ENCODE measurements at regions not wholly inside any gene's neighbourhood (a gene's known extent, or its start where the extent isn't known, plus 50 kb on each side); places are given as distances from the start of the nearest gene placed in this dataset.

- H3K4me1 ChIP-seq (ENCODE audit: control insufficient read depth, insufficient read depth, low read length): no peaks in the 10 kb centered on the region
- no peaks in the 10 kb centered on the region for H3K79me1 ChIP-seq (ENCODE audit: low read depth in 1 of 2, low read length in 2 of 2)
- H2BK15ac ChIP-seq (ENCODE audit: low read depth, low read length): no peak overlapping the region
- no peak overlapping the region for H3K56ac ChIP-seq (ENCODE audit: extremely low read depth, insufficient read depth, low read length)
- no peak overlapping the region for H2BK20ac ChIP-seq (ENCODE audit: low read depth, low read length)
- no peaks in the 10 kb centered on the region for H3K27me3 ChIP-seq (ENCODE audit: control insufficient read depth, insufficient read depth, low read length)
- no peak overlapping the region for H4K91ac ChIP-seq (ENCODE audit: insufficient read depth, low read depth, low read length)
- WGBS, 2 experiments (ENCODE audit: extremely low coverage in 2 of 2, insufficient read length in 1 of 2): no CpG with 5 or more reads among the region's 1 CpG
- TF ChIP-seq CEBPB (IDR thresholded peaks at IDR 0.05; ENCODE audit: low read depth, low read length): no peak
- no peak for TF ChIP-seq RCOR1 (IDR thresholded peaks at IDR 0.05; ENCODE audit: insufficient replicate concordance, low read length)
- no peak for TF ChIP-seq CHD1 (IDR thresholded peaks at IDR 0.05; ENCODE audit: low read depth, low read length)
- no peak for TF ChIP-seq MAFK (IDR thresholded peaks at IDR 0.05; ENCODE audit: low read depth, low read length)
- TF ChIP-seq NFE2L2 (IDR thresholded peaks at IDR 0.05; ENCODE audit: low read depth, low read length): no peak
- TF ChIP-seq, protein P1, sequence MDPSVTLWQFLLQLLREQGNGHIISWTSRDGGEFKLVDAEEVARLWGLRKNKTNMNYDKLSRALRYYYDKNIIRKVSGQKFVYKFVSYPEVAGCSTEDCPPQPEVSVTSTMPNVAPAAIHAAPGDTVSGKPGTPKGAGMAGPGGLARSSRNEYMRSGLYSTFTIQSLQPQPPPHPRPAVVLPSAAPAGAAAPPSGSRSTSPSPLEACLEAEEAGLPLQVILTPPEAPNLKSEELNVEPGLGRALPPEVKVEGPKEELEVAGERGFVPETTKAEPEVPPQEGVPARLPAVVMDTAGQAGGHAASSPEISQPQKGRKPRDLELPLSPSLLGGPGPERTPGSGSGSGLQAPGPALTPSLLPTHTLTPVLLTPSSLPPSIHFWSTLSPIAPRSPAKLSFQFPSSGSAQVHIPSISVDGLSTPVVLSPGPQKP (IDR thresholded peaks at IDR 0.05; ENCODE audit: borderline replicate concordance, low read depth, low read length): no peak
- TF ChIP-seq POLR2A (IDR thresholded peaks at IDR 0.05; ENCODE audit: low read depth, low read length): no peak
- ChIA-PET POLR2A (ENCODE audit: unreplicated experiment) (no interaction called here), CTCF (no interaction called here)
- H3K9me3 ChIP-seq (ENCODE audit: control insufficient read depth, insufficient read depth, low read length): peaks cover 4% of the 10 kb centered on the region
- no peak overlapping the region for H2BK5ac ChIP-seq (ENCODE audit: low read depth, low read length, poor library complexity, severe bottlenecking)
- H3K23ac ChIP-seq (ENCODE audit: low read depth, low read length): no peak overlapping the region
- no peak overlapping the region for H4K8ac ChIP-seq (ENCODE audit: low read depth in 2 of 2, low read length in 2 of 2)
- H3K4me3 ChIP-seq (ENCODE audit: insufficient read depth, low read depth, low read length): no peak overlapping the region
- no peak overlapping the region for H3K9ac ChIP-seq (ENCODE audit: low read depth, low read length)
- DNase-seq (no peak), ATAC-seq (ENCODE audit: low read depth) (no peak)
- no peak overlapping the region for H3K18ac ChIP-seq (ENCODE audit: low read depth, low read length)
- no peak overlapping the region for H2BK120ac ChIP-seq (ENCODE audit: low read depth, low read length)
- no TSS peak for BruUV-seq (replicated peaks)
- H3K4me2 ChIP-seq (ENCODE audit: low read depth, low read length): no peak overlapping the region
- H2AK5ac ChIP-seq (ENCODE audit: low read depth, low read length): no peak overlapping the region
- in situ Hi-C loops (cut with MboI; ENCODE audit: low sequenced_read_pairs) (no loop called here), dilution Hi-C loops (cut with HindIII; ENCODE audit: low sequenced_read_pairs, unreplicated experiment) (no loop called here), intact Hi-C loops (cut with micrococcal nuclease) (no loop called here)
- H3K27ac ChIP-seq (ENCODE audit: insufficient read depth, low read length): no peak overlapping the region
- no peaks in the 10 kb centered on the region for H4K20me1 ChIP-seq (ENCODE audit: insufficient read depth, low read length)
- H3K9me1 ChIP-seq (ENCODE audit: insufficient read depth, low read length): no peaks in the 10 kb centered on the region
- no peak overlapping the region for H3K14ac ChIP-seq (replicated peaks; ENCODE audit: low read depth, low read length)
- no peak overlapping the region for H3K4ac ChIP-seq (ENCODE audit: low read depth, low read length)
- H4K5ac ChIP-seq (ENCODE audit: low read depth, low read length): no peak overlapping the region
- no peak overlapping the region for H2AK9ac ChIP-seq (replicated peaks; ENCODE audit: low read depth, low read length, poor library complexity)
- no peaks in the 10 kb centered on the region for H3K36me3 ChIP-seq (ENCODE audit: control insufficient read depth, insufficient read depth, low read length)
- no peak overlapping the region for H2AFZ ChIP-seq (replicated peaks; ENCODE audit: low read length, poor library complexity)
Observed at GRCh38 chr2:23041443-23041842, 343.5 kb upstream of the KLHL29 start.

Measured in IMR-90 (cell line).